ENCODE measurements at regions not wholly inside any gene's neighbourhood (a gene's known extent, or its start where the extent isn't known, plus 50 kb on each side); places are given as distances from the start of the nearest gene placed in this dataset.

- H3K36me3 ChIP-seq (ENCODE audit: insufficient read depth, insufficient read length, low read length): no peaks in the 10 kb centered on the region
- H3K4me3 ChIP-seq (ENCODE audit: insufficient read length, low read depth): no peak overlapping the region
- TF ChIP-seq SUZ12 (IDR thresholded peaks at IDR 0.05; ENCODE audit: extremely low read depth, insufficient read depth, insufficient read length) (no peak), YY1 (IDR thresholded peaks at IDR 0.05; ENCODE audit: insufficient read depth, insufficient read length) (no peak), ZNF274 (IDR thresholded peaks at IDR 0.05; ENCODE audit: low read depth, low read length) (no peak)
- no peak overlapping the region for H3K9ac ChIP-seq (ENCODE audit: insufficient read length, low read depth)
- H3K27me3 ChIP-seq (ENCODE audit: insufficient read depth, insufficient read length): no peaks in the 10 kb centered on the region
- no peaks in the 10 kb centered on the region for H3K9me3 ChIP-seq (ENCODE audit: insufficient read depth, low read length)
- H3K4me1 ChIP-seq (ENCODE audit: insufficient read depth, insufficient read length): no peaks in the 10 kb centered on the region
- DNase-seq (ENCODE audit: low read depth, low spot score): no peak
These were observed 481.4 kb upstream of the KLHL29 start for GRCh38 chr2:22903616-22904015.

- H3K4me3 ChIP-seq (ENCODE audit: insufficient read length, low read depth): no peak overlapping the region
- no peaks in the 10 kb centered on the region for H3K27me3 ChIP-seq (ENCODE audit: insufficient read depth, insufficient read length)
- TF ChIP-seq ZNF274 (IDR thresholded peaks at IDR 0.05; ENCODE audit: low read depth, low read length) (no peak), SUZ12 (IDR thresholded peaks at IDR 0.05; ENCODE audit: extremely low read depth, insufficient read depth, insufficient read length) (no peak), YY1 (IDR thresholded peaks at IDR 0.05; ENCODE audit: insufficient read depth, insufficient read length) (no peak)
- H3K9ac ChIP-seq (ENCODE audit: insufficient read length, low read depth): no peak overlapping the region
- no peaks in the 10 kb centered on the region for H3K4me1 ChIP-seq (ENCODE audit: insufficient read depth, insufficient read length)
- no peaks in the 10 kb centered on the region for H3K36me3 ChIP-seq (ENCODE audit: insufficient read depth, insufficient read length, low read length)
- no peaks in the 10 kb centered on the region for H3K9me3 ChIP-seq (ENCODE audit: insufficient read depth, low read length)
- DNase-seq (ENCODE audit: low read depth, low spot score): peak; percentile 32
These were observed 480.8 kb upstream of the KLHL29 start for GRCh38 chr2:22904126-22904684.

GRCh38 chr2:22907330-22907729 is 477.6 kb upstream of the KLHL29 start:
- TF ChIP-seq SUZ12 (IDR thresholded peaks at IDR 0.05; ENCODE audit: extremely low read depth, insufficient read depth, insufficient read length): no peak
- TF ChIP-seq ZNF274 (IDR thresholded peaks at IDR 0.05; ENCODE audit: low read depth, low read length): no peak
- no peaks in the 10 kb centered on the region for H3K4me1 ChIP-seq (ENCODE audit: insufficient read depth, insufficient read length)
- H3K9me3 ChIP-seq (ENCODE audit: insufficient read depth, low read length): no peaks in the 10 kb centered on the region
- no peak overlapping the region for H3K9ac ChIP-seq (ENCODE audit: insufficient read length, low read depth)
- H3K4me3 ChIP-seq (ENCODE audit: insufficient read length, low read depth): no peak overlapping the region
- no peaks in the 10 kb centered on the region for H3K27me3 ChIP-seq (ENCODE audit: insufficient read depth, insufficient read length)
- no peak for DNase-seq (ENCODE audit: low read depth, low spot score)
- no peaks in the 10 kb centered on the region for H3K36me3 ChIP-seq (ENCODE audit: insufficient read depth, insufficient read length, low read length)

- H3K36me3 ChIP-seq (ENCODE audit: insufficient read depth, insufficient read length, low read length): no peaks in the 10 kb centered on the region
- no peaks in the 10 kb centered on the region for H3K27me3 ChIP-seq (ENCODE audit: insufficient read depth, insufficient read length)
- DNase-seq (ENCODE audit: low read depth, low spot score): no peak
- TF ChIP-seq SUZ12 (IDR thresholded peaks at IDR 0.05; ENCODE audit: extremely low read depth, insufficient read depth, insufficient read length) (no peak), YY1 (IDR thresholded peaks at IDR 0.05; ENCODE audit: insufficient read depth, insufficient read length) (no peak), ZNF274 (IDR thresholded peaks at IDR 0.05; ENCODE audit: low read depth, low read length) (no peak)
- H3K9ac ChIP-seq (ENCODE audit: insufficient read length, low read depth): no peak overlapping the region
- H3K4me3 ChIP-seq (ENCODE audit: insufficient read length, low read depth): no peak overlapping the region
- H3K4me1 ChIP-seq (ENCODE audit: insufficient read depth, insufficient read length): no peaks in the 10 kb centered on the region
- H3K9me3 ChIP-seq (ENCODE audit: insufficient read depth, low read length): no peaks in the 10 kb centered on the region
These were observed 472.6 kb upstream of the KLHL29 start for GRCh38 chr2:22912398-22912797.

GRCh38 chr2:22929998-22930397 is 455.0 kb upstream of the KLHL29 start:
- Histone ChIP-seq H3K27me3 (ENCODE audit: insufficient read depth, insufficient read length) (no peaks in the 10 kb centered on the region), H3K4me1 (ENCODE audit: insufficient read depth, insufficient read length) (no peaks in the 10 kb centered on the region), H3K9me3 (ENCODE audit: insufficient read depth, low read length) (no peaks in the 10 kb centered on the region), H3K36me3 (ENCODE audit: insufficient read depth, insufficient read length, low read length) (no peaks in the 10 kb centered on the region), H3K9ac (ENCODE audit: insufficient read length, low read depth) (no peak overlapping the region), H3K4me3 (ENCODE audit: insufficient read length, low read depth) (no peak overlapping the region)
- no peak for DNase-seq (ENCODE audit: low read depth, low spot score)
- TF ChIP-seq ZNF274 (IDR thresholded peaks at IDR 0.05; ENCODE audit: low read depth, low read length) (no peak), SUZ12 (IDR thresholded peaks at IDR 0.05; ENCODE audit: extremely low read depth, insufficient read depth, insufficient read length) (no peak), YY1 (IDR thresholded peaks at IDR 0.05; ENCODE audit: insufficient read depth, insufficient read length) (no peak)

GRCh38 chr2:22930781-22931180 is 454.2 kb upstream of the KLHL29 start:
- no peaks in the 10 kb centered on the region for H3K9me3 ChIP-seq (ENCODE audit: insufficient read depth, low read length)
- no peak for DNase-seq (ENCODE audit: low read depth, low spot score)
- no peaks in the 10 kb centered on the region for H3K36me3 ChIP-seq (ENCODE audit: insufficient read depth, insufficient read length, low read length)
- H3K4me3 ChIP-seq (ENCODE audit: insufficient read length, low read depth): no peak overlapping the region
- TF ChIP-seq ZNF274 (IDR thresholded peaks at IDR 0.05; ENCODE audit: low read depth, low read length): no peak
- no peak for TF ChIP-seq YY1 (IDR thresholded peaks at IDR 0.05; ENCODE audit: insufficient read depth, insufficient read length)
- TF ChIP-seq SUZ12 (IDR thresholded peaks at IDR 0.05; ENCODE audit: extremely low read depth, insufficient read depth, insufficient read length): no peak
- H3K9ac ChIP-seq (ENCODE audit: insufficient read length, low read depth): no peak overlapping the region
- H3K4me1 ChIP-seq (ENCODE audit: insufficient read depth, insufficient read length): no peaks in the 10 kb centered on the region
- no peaks in the 10 kb centered on the region for H3K27me3 ChIP-seq (ENCODE audit: insufficient read depth, insufficient read length)

- no peak for DNase-seq (ENCODE audit: low read depth, low spot score)
- no peaks in the 10 kb centered on the region for H3K4me1 ChIP-seq (ENCODE audit: insufficient read depth, insufficient read length)
- no peak overlapping the region for H3K9ac ChIP-seq (ENCODE audit: insufficient read length, low read depth)
- no peaks in the 10 kb centered on the region for H3K36me3 ChIP-seq (ENCODE audit: insufficient read depth, insufficient read length, low read length)
- no peak for TF ChIP-seq SUZ12 (IDR thresholded peaks at IDR 0.05; ENCODE audit: extremely low read depth, insufficient read depth, insufficient read length)
- no peak for TF ChIP-seq YY1 (IDR thresholded peaks at IDR 0.05; ENCODE audit: insufficient read depth, insufficient read length)
- TF ChIP-seq ZNF274 (IDR thresholded peaks at IDR 0.05; ENCODE audit: low read depth, low read length): no peak
- no peaks in the 10 kb centered on the region for H3K9me3 ChIP-seq (ENCODE audit: insufficient read depth, low read length)
- H3K27me3 ChIP-seq (ENCODE audit: insufficient read depth, insufficient read length): no peaks in the 10 kb centered on the region
- H3K4me3 ChIP-seq (ENCODE audit: insufficient read length, low read depth): no peak overlapping the region
These were observed 452.7 kb upstream of the KLHL29 start for GRCh38 chr2:22932288-22932687.
